Endothelial cell of umbilical vein (primary cell): ENCODE measurements at regions not wholly inside any gene's neighbourhood (a gene's known extent, or its start where the extent isn't known, plus 50 kb on each side); places are given as distances from the start of the nearest gene placed in this dataset.

ENCODE experiments used
- BruUV-seq: library from RNA; stranded (reverse); fragments of 400-500 nt; replicated peaks from 2 replicates; lab custom pipeline; 2021; lab: Mats Ljungman, UMichigan
- CTCF ChIA-PET: fragments of 300-600, 350-600 bp; sonication (Branson Sonifier 250); formaldehyde crosslinking; loops from one replicate; lab custom pipeline; 2021; ENCODE audit warnings: antibody characterized with exemption, inconsistent platforms; lab: Charles Lee
- POLR2A ChIA-PET: fragments of 300-600, 350-600 bp; sonication (Branson Sonifier 250); formaldehyde crosslinking; loops from one replicate; lab custom pipeline; 2021; ENCODE audit warnings: antibody characterized with exemption, inconsistent platforms; lab: Charles Lee
- DNase-seq: peaks from one replicate; pipeline ENCODE4 v3.0.0-alpha.2; 2011; ENCODE audit warnings: low read depth, low spot score
- FAIRE-seq: peaks from 2 replicates; lab custom pipeline; 2011; peaks lifted over from hg19 to GRCh38; lab: Jason Lieb, UNC
- H2AFZ ChIP-seq: 2 replicates; pipeline ENCODE4 v1.6.0; 2012; ENCODE audit warnings: low read depth, low read length, control low read depth, inconsistent platforms
- H3K27ac ChIP-seq: 2 replicates; pipeline ENCODE4 v1.5.1; 2011; ENCODE audit warnings: low read depth, mild to moderate bottlenecking, control low read depth, low read length, moderate library complexity; ENCODE audit not compliant: insufficient read depth
- H3K27me3 ChIP-seq, 2 experiments: 2 replicates each; pipeline versions ENCODE4 v1.6.0 to v1.6.1; 2011; ENCODE audit warnings: low read length in 2 of 2, mixed read lengths in 1 of 2; ENCODE audit not compliant: control insufficient read depth in 2 of 2, insufficient read depth in 2 of 2
- H3K36me3 ChIP-seq, 2 experiments: 2 replicates in 1 of 2; 3 replicates in 1 of 2; pipeline ENCODE4 v1.5.1; 2011; ENCODE audit warnings: low read length in 2 of 2, mild to moderate bottlenecking in 1 of 2, moderate library complexity in 1 of 2; ENCODE audit not compliant: control insufficient read depth in 2 of 2, insufficient read depth in 2 of 2; ENCODE audit errors: extremely low read depth in 1 of 2
- H3K4me1 ChIP-seq: 3 replicates; pipeline ENCODE4 v1.5.1; 2011; ENCODE audit warnings: mild to moderate bottlenecking, low read length; ENCODE audit not compliant: control insufficient read depth, insufficient read depth; ENCODE audit errors: extremely low read depth
- H3K4me2 ChIP-seq: 2 replicates; pipeline ENCODE4 v1.6.1; 2011; ENCODE audit warnings: low read length, control low read depth, mixed read lengths; ENCODE audit not compliant: insufficient read depth
- H3K4me3 ChIP-seq, 3 experiments: fragments of 200-600 bp in 1 of 3; sonication (generic), shearing (Covaris generic) in 1 of 3; replicated peaks in 1 of 3; 2 replicates each; pipeline ENCODE4 v1.5.1; 2011 to 2016; ENCODE audit warnings: control low read depth in 3 of 3, low read length in 3 of 3, mild to moderate bottlenecking in 2 of 3, inconsistent platforms in 1 of 3, low read depth in 1 of 3, moderate library complexity in 1 of 3; ENCODE audit not compliant: insufficient read depth in 1 of 3
- H3K79me2 ChIP-seq: 2 replicates; pipeline ENCODE4 v1.6.0; 2012; ENCODE audit warnings: low read length, inconsistent platforms; ENCODE audit not compliant: control insufficient read depth, insufficient read depth
- H3K9ac ChIP-seq: replicated peaks from 2 replicates; pipeline ENCODE3; 2011; ENCODE audit warnings: low read length, control low read depth; ENCODE audit not compliant: insufficient read depth; ENCODE audit errors: extremely low read depth
- H3K9me1 ChIP-seq: replicated peaks from 3 replicates; pipeline ENCODE4 v1.6.0; 2011; ENCODE audit warnings: mild to moderate bottlenecking, low read length; ENCODE audit not compliant: control insufficient read depth, insufficient read depth; ENCODE audit errors: extremely low read depth
- H3K9me3 ChIP-seq: replicated peaks from 2 replicates; pipeline ENCODE4 v1.5.1; 2012; ENCODE audit warnings: low read length, inconsistent platforms; ENCODE audit not compliant: control insufficient read depth, insufficient read depth
- H4K20me1 ChIP-seq: replicated peaks from 2 replicates; pipeline ENCODE3; 2011; ENCODE audit warnings: mild to moderate bottlenecking, low read length; ENCODE audit not compliant: control insufficient read depth, insufficient read depth; ENCODE audit errors: extremely low read depth
- CTCF ChIP-seq, 2 donors: IDR thresholded peaks; 1 replicate in 1 of 2; 2 replicates in 1 of 2; pipeline ENCODE4 v1.5.1; 2011; ENCODE audit warnings: low read length in 2 of 2, mild to moderate bottlenecking in 2 of 2, moderate library complexity in 2 of 2, control low read depth in 1 of 2, inconsistent platforms in 1 of 2, low read depth in 1 of 2; ENCODE audit not compliant: insufficient read depth in 1 of 2; ENCODE audit errors: extremely low read depth in 1 of 2
- EZH2 ChIP-seq: IDR thresholded peaks from 2 replicates; pipeline ENCODE4 v1.6.1; 2012; ENCODE audit warnings: borderline replicate concordance, low read depth, mild to moderate bottlenecking, moderate library complexity, low read length, inconsistent platforms; ENCODE audit not compliant: severe bottlenecking
- FOS ChIP-seq: IDR thresholded peaks from 2 replicates; pipeline ENCODE4 v1.6.1; 2011; ENCODE audit warnings: mild to moderate bottlenecking, low read length, moderate library complexity, borderline replicate concordance; ENCODE audit not compliant: insufficient read depth
- GATA2 ChIP-seq: IDR thresholded peaks from 2 replicates; pipeline ENCODE4 v1.7.0; 2011; ENCODE audit warnings: low read depth, mild to moderate bottlenecking, moderate library complexity, mixed read lengths, low read length; ENCODE audit not compliant: insufficient read length, insufficient read depth
- JUN ChIP-seq: IDR thresholded peaks from 2 replicates; pipeline ENCODE4 v1.6.1; 2011; ENCODE audit warnings: borderline replicate concordance, low read depth; ENCODE audit not compliant: insufficient read length, insufficient read depth
- MYC ChIP-seq: IDR thresholded peaks from one replicate; pipeline ENCODE4 v1.6.1; 2011; ENCODE audit warnings: mild to moderate bottlenecking, low read depth, low read length
- POLR2A ChIP-seq: IDR thresholded peaks from 2 replicates; pipeline ENCODE4 v1.6.1; 2012; ENCODE audit warnings: low read depth, mild to moderate bottlenecking, control low read depth, low read length
- POLR2AphosphoS5 ChIP-seq: IDR thresholded peaks from 2 replicates; pipeline ENCODE4 v1.6.1; 2012; ENCODE audit warnings: low read depth, mild to moderate bottlenecking, control low read depth, low read length, moderate library complexity; ENCODE audit not compliant: insufficient read depth
- dilution Hi-C: fragments of 300-500 bp; cut with MboI; formaldehyde crosslinking; loops from one replicate; pipeline ENCODE4 v1.15.0; 2019; ENCODE audit warnings: low sequenced_read_pairs; ENCODE audit not compliant: extremely low pct_ligation_motif_present
- intact Hi-C: fragments of 100-400 bp; cut with micrococcal nuclease; formaldehyde crosslinking; loops from one replicate; pipeline ENCODE4 v1.10.0; 2022
- TF ChIP-seq, protein P1 (sequence below): IDR thresholded peaks from 2 replicates; pipeline ENCODE4 v1.6.1; 2011; ENCODE audit not compliant: insufficient read depth, insufficient read length

GRCh38 chr1:29655945-29656850 is 419.9 kb downstream of the PTPRU start:
- Histone ChIP-seq H3K79me2 (no peaks in the 10 kb centered on the region), H3K27ac (no peak overlapping the region), H3K4me3 (no peak overlapping the region), H3K4me2 (no peak overlapping the region), H3K27me3 (no peaks in the 10 kb centered on the region), H3K36me3 (no peaks in the 10 kb centered on the region), H2AFZ (no peak overlapping the region), H3K4me1 (no peaks in the 10 kb centered on the region), H4K20me1 (no peaks in the 10 kb centered on the region), H3K9ac (no peak overlapping the region), H3K9me1 (no peaks in the 10 kb centered on the region), H3K9me3 (no peaks in the 10 kb centered on the region)
- DNase-seq (no peak), FAIRE-seq (no peak)
- TF ChIP-seq POLR2AphosphoS5 (no peak), EZH2 (no peak), CTCF (IDR thresholded peaks at IDR 0.05; ENCODE audit: extremely low read depth in 1 of 2, insufficient read depth in 1 of 2, low read depth in 1 of 2, low read length in 2 of 2) (peak; percentile 23 to 30)
- dilution Hi-C loops: no loop called here
- POLR2A ChIA-PET: no interaction called here
- no TSS peak for BruUV-seq
- CTCF ChIA-PET: interaction anchor here (0.8 to 1.8 kb wide), 3 partner anchors 9 to 724 kb away, joined by 3 to 4 read pairs (median 4); no protein-coding TSS in a partner anchor
- intact Hi-C loops: no loop called here

DNA sequence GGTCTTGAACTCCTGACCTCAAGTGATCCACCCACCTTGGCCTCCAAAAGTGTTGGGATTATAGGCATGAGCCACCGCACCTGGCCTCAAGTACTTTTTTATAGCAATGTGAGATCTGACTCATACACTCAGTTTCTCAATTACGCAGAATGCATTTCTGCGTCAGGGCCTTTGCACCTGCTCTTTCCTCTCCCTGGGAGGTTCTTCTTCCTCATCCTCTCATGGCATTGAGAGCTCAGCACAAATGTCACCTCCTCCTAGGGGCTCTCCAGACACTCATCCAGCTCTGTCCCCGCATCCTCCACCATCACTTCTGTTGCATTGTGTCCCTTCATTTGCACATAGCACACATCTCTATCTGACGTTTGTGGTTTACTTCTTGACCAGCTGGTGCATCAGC is 418.8 kb downstream of the PTPRU start:
- POLR2A ChIA-PET: no interaction called here
- FAIRE-seq: no peak

More for the DNA sequence above, 418.8 kb downstream of the PTPRU start:
- H3K27ac ChIP-seq: no peak overlapping the region
- H3K4me3 ChIP-seq: no peak overlapping the region
- no TSS peak for BruUV-seq
- DNase-seq: no peak
- intact Hi-C loops (no loop called here), dilution Hi-C loops (no loop called here)
- no peak overlapping the region for H3K9ac ChIP-seq
- no peak for TF ChIP-seq EZH2
- TF ChIP-seq CTCF (IDR thresholded peaks at IDR 0.05; ENCODE audit: extremely low read depth in 1 of 2, insufficient read depth in 1 of 2, low read depth in 1 of 2, low read length in 2 of 2): no peak
- no peak for TF ChIP-seq FOS
- no peak for TF ChIP-seq GATA2
- TF ChIP-seq POLR2A: no peak
- no peak for TF ChIP-seq JUN
- no peak for TF ChIP-seq MYC
- TF ChIP-seq, protein P1, sequence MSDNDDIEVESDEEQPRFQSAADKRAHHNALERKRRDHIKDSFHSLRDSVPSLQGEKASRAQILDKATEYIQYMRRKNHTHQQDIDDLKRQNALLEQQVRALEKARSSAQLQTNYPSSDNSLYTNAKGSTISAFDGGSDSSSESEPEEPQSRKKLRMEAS: no peak
- TF ChIP-seq POLR2AphosphoS5: no peak
- CTCF ChIA-PET: interaction anchor here (1.8 kb wide), 1 partner anchor 725 kb away, joined by 4 read pairs; no protein-coding TSS in a partner anchor
- no peaks in the 10 kb centered on the region for H3K9me1 ChIP-seq
- H3K9me3 ChIP-seq: no peaks in the 10 kb centered on the region
- H2AFZ ChIP-seq: no peak overlapping the region
- H3K79me2 ChIP-seq: no peaks in the 10 kb centered on the region
- H4K20me1 ChIP-seq: no peaks in the 10 kb centered on the region
- H3K36me3 ChIP-seq: no peaks in the 10 kb centered on the region
- no peaks in the 10 kb centered on the region for H3K27me3 ChIP-seq
- H3K4me2 ChIP-seq: no peak overlapping the region
- H3K4me1 ChIP-seq: no peaks in the 10 kb centered on the region
